ENCODE measurements at regions not wholly inside any gene's neighbourhood (a gene's known extent, or its start where the extent isn't known, plus 50 kb on each side); places are given as distances from the start of the nearest gene placed in this dataset.

GRCh38 chr9:12972608-12973589 is 198.1 kb downstream of the LURAP1L start:
- TF ChIP-seq EP300 (IDR thresholded peaks at IDR 0.05) (no peak), POLR2A (IDR thresholded peaks at IDR 0.05) (no peak), POLR2AphosphoS5 (IDR thresholded peaks at IDR 0.05) (no peak), CTCF (IDR thresholded peaks at IDR 0.05) (no peak)
- Histone ChIP-seq H3K9me3 (no peaks in the 10 kb centered on the region), H3K27ac (peak overlapping the region; percentile 23), H3K4me1 (peaks cover 18% of the 10 kb centered on the region), H3K27me3 (no peaks in the 10 kb centered on the region), H3K4me3 (no peak overlapping the region), H3K36me3 (no peaks in the 10 kb centered on the region)
- no peak for DNase-seq (ENCODE audit: low spot score in 2 of 2)
- 50% methylated on average over 8 of the region's 8 CpGs for WGBS

GRCh38 chr9:12973710-12974109 is 198.9 kb downstream of the LURAP1L start:
- H3K36me3 ChIP-seq: no peaks in the 10 kb centered on the region
- DNase-seq (ENCODE audit: low spot score in 2 of 2): no peak
- H3K27me3 ChIP-seq: no peaks in the 10 kb centered on the region
- H3K4me3 ChIP-seq: no peak overlapping the region
- H3K27ac ChIP-seq: no peak overlapping the region
- TF ChIP-seq EP300 (IDR thresholded peaks at IDR 0.05) (no peak), CTCF (IDR thresholded peaks at IDR 0.05) (no peak), POLR2AphosphoS5 (IDR thresholded peaks at IDR 0.05) (no peak), POLR2A (IDR thresholded peaks at IDR 0.05) (no peak)
- 28% methylated on average over 1 of the region's 1 CpG for WGBS
- no peaks in the 10 kb centered on the region for H3K9me3 ChIP-seq
- peaks cover 18% of the 10 kb centered on the region for H3K4me1 ChIP-seq

- no peaks in the 10 kb centered on the region for H3K27me3 ChIP-seq
- H3K27ac ChIP-seq: no peak overlapping the region
- WGBS: 24% methylated on average over 1 of the region's 1 CpG
- H3K36me3 ChIP-seq: no peaks in the 10 kb centered on the region
- no peaks in the 10 kb centered on the region for H3K9me3 ChIP-seq
- H3K4me1 ChIP-seq: peaks cover 18% of the 10 kb centered on the region
- TF ChIP-seq EP300 (IDR thresholded peaks at IDR 0.05) (no peak), CTCF (IDR thresholded peaks at IDR 0.05) (no peak), POLR2AphosphoS5 (IDR thresholded peaks at IDR 0.05) (no peak), POLR2A (IDR thresholded peaks at IDR 0.05) (no peak)
- no peak overlapping the region for H3K4me3 ChIP-seq
- DNase-seq (ENCODE audit: low spot score in 2 of 2): no peak
Observed at GRCh38 chr9:12974671-12975070, 199.9 kb downstream of the LURAP1L start.

GRCh38 chr9:12975496-12975895 is 200.7 kb downstream of the LURAP1L start:
- no peak overlapping the region for H3K27ac ChIP-seq
- H3K36me3 ChIP-seq: no peaks in the 10 kb centered on the region
- H3K9me3 ChIP-seq: no peaks in the 10 kb centered on the region
- H3K27me3 ChIP-seq: no peaks in the 10 kb centered on the region
- H3K4me1 ChIP-seq: peaks cover 18% of the 10 kb centered on the region
- no peak overlapping the region for H3K4me3 ChIP-seq
- 63% methylated on average over 2 of the region's 2 CpGs for WGBS
- TF ChIP-seq EP300 (IDR thresholded peaks at IDR 0.05) (no peak), POLR2A (IDR thresholded peaks at IDR 0.05) (no peak), POLR2AphosphoS5 (IDR thresholded peaks at IDR 0.05) (no peak), CTCF (IDR thresholded peaks at IDR 0.05) (no peak)
- no peak for DNase-seq (ENCODE audit: low spot score in 2 of 2)

- WGBS: 45% methylated on average over 3 of the region's 3 CpGs
- DNase-seq (ENCODE audit: low spot score in 2 of 2): no peak
- TF ChIP-seq POLR2AphosphoS5 (IDR thresholded peaks at IDR 0.05): no peak
- Histone ChIP-seq H3K27me3 (no peaks in the 10 kb centered on the region), H3K4me3 (no peak overlapping the region), H3K36me3 (no peaks in the 10 kb centered on the region), H3K4me1 (no peaks in the 10 kb centered on the region), H3K9me3 (no peaks in the 10 kb centered on the region), H3K27ac (no peak overlapping the region)
Observed at GRCh38 chr9:12980085-12980851, 205.4 kb downstream of the LURAP1L start.
